Parathyroid adenoma (tissue), 2 donors: ENCODE measurements at regions not wholly inside any gene's neighbourhood (a gene's known extent, or its start where the extent isn't known, plus 50 kb on each side); places are given as distances from the start of the nearest gene placed in this dataset.

Source experiments
- H2AFZ ChIP-seq: fragments of 300-600 bp; sonication (generic); one replicate; pipeline ENCODE4 v1.7.0; 2017; ENCODE audit warnings: antibody characterized with exemption, mild to moderate bottlenecking
- H3K27ac ChIP-seq: fragments of 300-600 bp; sonication (generic); one replicate; pipeline ENCODE4 v1.7.0; 2017
- H3K27me3 ChIP-seq: fragments of 300-600 bp; sonication (generic); one replicate; pipeline ENCODE4 v1.7.0; 2017; ENCODE audit warnings: low read length; ENCODE audit not compliant: control insufficient read depth, insufficient read depth
- H3K36me3 ChIP-seq: fragments of 300-600 bp; sonication (generic); one replicate; pipeline ENCODE4 v1.7.0; 2017; ENCODE audit warnings: low read length; ENCODE audit not compliant: control insufficient read depth, insufficient read depth
- H3K4me1 ChIP-seq: fragments of 300-600 bp; sonication (generic); one replicate; pipeline ENCODE4 v1.7.0; 2017; ENCODE audit warnings: control low read depth
- H3K4me2 ChIP-seq: fragments of 300-600 bp; sonication (generic); one replicate; pipeline ENCODE4 v1.7.0; 2017; ENCODE audit warnings: low read length
- H3K4me3 ChIP-seq: fragments of 300-600 bp; sonication (generic); one replicate; pipeline ENCODE4 v1.7.0; 2017; ENCODE audit warnings: low read depth, low read length
- H3K79me2 ChIP-seq: fragments of 300-600 bp; sonication (generic); one replicate; pipeline ENCODE4 v1.7.0; 2017; ENCODE audit warnings: control low read depth
- H3K9ac ChIP-seq: fragments of 300-600 bp; sonication (generic); one replicate; pipeline ENCODE4 v1.7.0; 2017; ENCODE audit warnings: mild to moderate bottlenecking
- H3K9me3 ChIP-seq: fragments of 300-600 bp; sonication (generic); one replicate; pipeline ENCODE4 v1.7.0; 2017; ENCODE audit warnings: low read length; ENCODE audit not compliant: control insufficient read depth
- TF ChIP-seq, protein P1 (sequence below): fragments of 300-600 bp; sonication (generic); IDR thresholded peaks from one replicate; pipeline ENCODE4 v1.7.0; 2017; ENCODE audit warnings: antibody characterized with exemption, mild to moderate bottlenecking
- donor health status: primary hyperparathyroidism.

DNA sequence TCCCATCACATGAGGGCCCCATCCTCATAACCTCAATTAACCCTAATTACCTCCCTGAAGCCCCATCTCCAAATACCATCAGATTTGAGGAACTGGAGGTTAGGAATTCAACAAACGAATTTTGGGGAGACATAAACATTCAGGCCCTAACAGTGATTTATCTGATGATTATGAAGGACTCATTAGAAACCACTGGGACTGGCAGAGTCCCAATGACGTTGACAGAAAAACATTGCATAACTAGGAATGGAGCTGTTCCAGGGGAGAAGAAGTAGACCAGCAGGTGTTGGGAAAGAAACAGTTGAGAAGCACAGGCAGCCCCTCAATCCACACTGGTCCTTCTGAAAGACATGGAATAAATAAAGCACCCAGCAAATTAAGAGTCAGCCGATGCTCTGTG is 282.0 kb downstream of the MAP2K4 start:
- no peaks in the 10 kb centered on the region for H3K27me3 ChIP-seq
- no peak overlapping the region for H3K4me3 ChIP-seq
- no peak overlapping the region for H3K27ac ChIP-seq
- no peak overlapping the region for H3K4me2 ChIP-seq
- H3K36me3 ChIP-seq = no peaks in the 10 kb centered on the region
- H3K79me2 ChIP-seq = no peaks in the 10 kb centered on the region
- TF ChIP-seq, protein P1, sequence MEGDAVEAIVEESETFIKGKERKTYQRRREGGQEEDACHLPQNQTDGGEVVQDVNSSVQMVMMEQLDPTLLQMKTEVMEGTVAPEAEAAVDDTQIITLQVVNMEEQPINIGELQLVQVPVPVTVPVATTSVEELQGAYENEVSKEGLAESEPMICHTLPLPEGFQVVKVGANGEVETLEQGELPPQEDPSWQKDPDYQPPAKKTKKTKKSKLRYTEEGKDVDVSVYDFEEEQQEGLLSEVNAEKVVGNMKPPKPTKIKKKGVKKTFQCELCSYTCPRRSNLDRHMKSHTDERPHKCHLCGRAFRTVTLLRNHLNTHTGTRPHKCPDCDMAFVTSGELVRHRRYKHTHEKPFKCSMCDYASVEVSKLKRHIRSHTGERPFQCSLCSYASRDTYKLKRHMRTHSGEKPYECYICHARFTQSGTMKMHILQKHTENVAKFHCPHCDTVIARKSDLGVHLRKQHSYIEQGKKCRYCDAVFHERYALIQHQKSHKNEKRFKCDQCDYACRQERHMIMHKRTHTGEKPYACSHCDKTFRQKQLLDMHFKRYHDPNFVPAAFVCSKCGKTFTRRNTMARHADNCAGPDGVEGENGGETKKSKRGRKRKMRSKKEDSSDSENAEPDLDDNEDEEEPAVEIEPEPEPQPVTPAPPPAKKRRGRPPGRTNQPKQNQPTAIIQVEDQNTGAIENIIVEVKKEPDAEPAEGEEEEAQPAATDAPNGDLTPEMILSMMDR = no peak
- H3K9me3 ChIP-seq = no peaks in the 10 kb centered on the region
- no peak overlapping the region for H2AFZ ChIP-seq
- H3K9ac ChIP-seq = no peak overlapping the region
- H3K4me1 ChIP-seq = no peaks in the 10 kb centered on the region

- Histone ChIP-seq H3K4me3 (no peak overlapping the region), H3K36me3 (no peaks in the 10 kb centered on the region), H3K4me1 (no peaks in the 10 kb centered on the region)
Measured at GRCh38 chr17:12310811-12311210, 290.1 kb downstream of the MAP2K4 start.

GRCh38 chr17:12312692-12313091 is 292.0 kb downstream of the MAP2K4 start:
- Histone ChIP-seq H3K9me3 (peaks cover 3% of the 10 kb centered on the region), H3K27me3 (no peaks in the 10 kb centered on the region), H3K27ac (no peak overlapping the region), H3K4me2 (no peak overlapping the region), H2AFZ (no peak overlapping the region), H3K4me3 (no peak overlapping the region), H3K79me2 (no peaks in the 10 kb centered on the region), H3K4me1 (no peaks in the 10 kb centered on the region), H3K9ac (no peak overlapping the region), H3K36me3 (no peaks in the 10 kb centered on the region)
- TF ChIP-seq, protein P1 = no peak

More at GRCh38 chr17:12310811-12311210, 290.1 kb downstream of the MAP2K4 start:
- no peaks in the 10 kb centered on the region for H3K27me3 ChIP-seq
- H3K79me2 ChIP-seq = no peaks in the 10 kb centered on the region
- no peak overlapping the region for H3K4me2 ChIP-seq
- H2AFZ ChIP-seq = no peak overlapping the region
- no peak overlapping the region for H3K27ac ChIP-seq
- no peak overlapping the region for H3K9ac ChIP-seq
- H3K9me3 ChIP-seq = peaks cover 3% of the 10 kb centered on the region
- TF ChIP-seq, protein P1 = no peak

- Histone ChIP-seq H3K79me2 (no peaks in the 10 kb centered on the region), H3K27ac (no peak overlapping the region), H3K36me3 (no peaks in the 10 kb centered on the region), H3K4me2 (no peak overlapping the region), H3K9ac (no peak overlapping the region), H3K27me3 (no peaks in the 10 kb centered on the region), H3K4me3 (no peak overlapping the region), H3K9me3 (peaks cover 3% of the 10 kb centered on the region), H3K4me1 (no peaks in the 10 kb centered on the region), H2AFZ (no peak overlapping the region)
- TF ChIP-seq, protein P1 = no peak
Measured at GRCh38 chr17:12313786-12314185, 293.1 kb downstream of the MAP2K4 start.

DNA sequence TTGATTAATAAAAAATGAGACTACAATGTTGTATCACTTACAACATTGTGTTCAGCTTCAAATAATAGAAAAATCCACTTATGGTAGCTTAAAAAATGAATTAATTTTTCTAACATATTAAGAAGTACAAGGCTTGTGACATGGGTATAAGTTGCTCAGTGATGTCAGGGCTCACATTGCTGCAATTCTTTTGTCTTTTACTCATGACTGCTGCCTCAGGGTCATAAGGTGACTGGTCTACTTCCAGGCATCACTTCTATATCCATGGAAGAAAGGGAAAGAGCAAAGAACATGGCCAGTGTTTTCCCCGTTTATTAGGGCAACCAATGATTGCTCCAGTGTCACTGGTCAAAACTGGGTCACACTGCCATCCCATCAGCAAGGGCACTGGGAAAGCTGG is 295.3 kb downstream of the MAP2K4 start:
- TF ChIP-seq, protein P1 = no peak
- Histone ChIP-seq H3K4me3 (no peak overlapping the region), H3K79me2 (no peaks in the 10 kb centered on the region), H3K9ac (no peak overlapping the region), H3K4me1 (no peaks in the 10 kb centered on the region), H3K4me2 (no peak overlapping the region), H3K36me3 (no peaks in the 10 kb centered on the region), H3K9me3 (peaks cover 3% of the 10 kb centered on the region), H3K27ac (no peak overlapping the region), H3K27me3 (no peaks in the 10 kb centered on the region), H2AFZ (no peak overlapping the region)
